Chondrocyte (in vitro differentiated cells): ENCODE measurements at regions not wholly inside any gene's neighbourhood (a gene's known extent, or its start where the extent isn't known, plus 50 kb on each side); places are given as distances from the start of the nearest gene placed in this dataset.

Source experiments
- DNase-seq: peaks from one replicate; pipeline ENCODE4 v3.0.0; 2021; ENCODE audit warnings: mixed read lengths, low spot score
- H3K27ac Mint-ChIP-seq: one replicate; pipeline ENCODE4 v1.8.0; 2021; ENCODE audit warnings: mild to moderate bottlenecking, moderate library complexity, mixed read lengths; ENCODE audit not compliant: unreplicated experiment
- H3K27me3 Mint-ChIP-seq: 2 replicates; pipeline ENCODE4 v1.8.0; 2021; ENCODE audit warnings: low read depth, mixed read lengths
- H3K36me3 Mint-ChIP-seq: 2 replicates; pipeline ENCODE4 v1.8.0; 2021; ENCODE audit warnings: low read depth, mixed read lengths
- H3K4me1 Mint-ChIP-seq: 2 replicates; pipeline ENCODE4 v1.8.0; 2021; ENCODE audit warnings: low read depth, mild to moderate bottlenecking, mixed read lengths
- H3K4me3 Mint-ChIP-seq: one replicate; pipeline ENCODE4 v1.8.0; 2021; ENCODE audit warnings: mild to moderate bottlenecking, moderate library complexity, mixed read lengths; ENCODE audit not compliant: unreplicated experiment
- H3K9me3 Mint-ChIP-seq: 2 replicates; pipeline ENCODE4 v1.8.0; 2021; ENCODE audit warnings: low read depth, mixed read lengths
- TF ChIP-seq, protein P1 (sequence below): fragments of 200-600 bp; sonication (generic); IDR thresholded peaks from 2 replicates; pipeline ENCODE4 v1.5.0; 2021; ENCODE audit warnings: antibody characterized with exemption, mild to moderate bottlenecking, moderate library complexity

- Mint-ChIP-seq H3K4me1 (peaks cover 18% of the 10 kb centered on the region), H3K4me3 (no peak overlapping the region), H3K36me3 (peaks cover 2% of the 10 kb centered on the region), H3K9me3 (no peaks in the 10 kb centered on the region), H3K27ac (no peak overlapping the region), H3K27me3 (peaks cover 2% of the 10 kb centered on the region)
- TF ChIP-seq, protein P1, sequence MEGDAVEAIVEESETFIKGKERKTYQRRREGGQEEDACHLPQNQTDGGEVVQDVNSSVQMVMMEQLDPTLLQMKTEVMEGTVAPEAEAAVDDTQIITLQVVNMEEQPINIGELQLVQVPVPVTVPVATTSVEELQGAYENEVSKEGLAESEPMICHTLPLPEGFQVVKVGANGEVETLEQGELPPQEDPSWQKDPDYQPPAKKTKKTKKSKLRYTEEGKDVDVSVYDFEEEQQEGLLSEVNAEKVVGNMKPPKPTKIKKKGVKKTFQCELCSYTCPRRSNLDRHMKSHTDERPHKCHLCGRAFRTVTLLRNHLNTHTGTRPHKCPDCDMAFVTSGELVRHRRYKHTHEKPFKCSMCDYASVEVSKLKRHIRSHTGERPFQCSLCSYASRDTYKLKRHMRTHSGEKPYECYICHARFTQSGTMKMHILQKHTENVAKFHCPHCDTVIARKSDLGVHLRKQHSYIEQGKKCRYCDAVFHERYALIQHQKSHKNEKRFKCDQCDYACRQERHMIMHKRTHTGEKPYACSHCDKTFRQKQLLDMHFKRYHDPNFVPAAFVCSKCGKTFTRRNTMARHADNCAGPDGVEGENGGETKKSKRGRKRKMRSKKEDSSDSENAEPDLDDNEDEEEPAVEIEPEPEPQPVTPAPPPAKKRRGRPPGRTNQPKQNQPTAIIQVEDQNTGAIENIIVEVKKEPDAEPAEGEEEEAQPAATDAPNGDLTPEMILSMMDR: no peak
- no peak for DNase-seq
Measured at GRCh38 chr1:223011505-223011856, 131.6 kb downstream of the TLR5 start.

- TF ChIP-seq, protein P1: no peak
- Mint-ChIP-seq H3K4me3 (no peak overlapping the region), H3K4me1 (peaks cover 17% of the 10 kb centered on the region), H3K27me3 (peaks cover 2% of the 10 kb centered on the region), H3K9me3 (no peaks in the 10 kb centered on the region), H3K36me3 (peaks cover 1% of the 10 kb centered on the region), H3K27ac (no peak overlapping the region)
- DNase-seq: no peak
Measured at GRCh38 chr1:223012176-223012788, 130.8 kb downstream of the TLR5 start.

DNA sequence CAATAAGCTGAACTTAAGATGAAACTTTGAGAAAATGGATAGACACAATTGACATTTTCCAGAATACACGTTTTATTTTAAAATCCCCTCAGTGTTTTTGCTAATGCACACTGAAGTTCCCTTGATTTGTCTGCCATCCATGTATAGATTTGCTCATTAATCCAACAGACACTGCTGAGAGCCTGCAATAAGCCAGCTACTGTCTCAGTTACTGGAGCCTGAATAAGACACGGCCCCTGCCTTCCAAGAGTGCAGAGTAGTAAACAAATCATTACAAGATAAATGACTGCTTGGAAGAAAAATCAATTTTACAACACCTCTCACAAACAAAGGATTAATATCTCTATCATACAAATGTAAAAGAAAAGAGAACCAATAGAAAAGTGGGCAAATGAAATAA is 130.1 kb downstream of the TLR5 start:
- no peaks in the 10 kb centered on the region for H3K9me3 Mint-ChIP-seq
- peaks cover 2% of the 10 kb centered on the region for H3K27me3 Mint-ChIP-seq
- no peaks in the 10 kb centered on the region for H3K36me3 Mint-ChIP-seq
- no peak overlapping the region for H3K4me3 Mint-ChIP-seq
- TF ChIP-seq, protein P1: no peak
- H3K27ac Mint-ChIP-seq: no peak overlapping the region
- H3K4me1 Mint-ChIP-seq: peaks cover 15% of the 10 kb centered on the region
- DNase-seq: no peak

- Mint-ChIP-seq H3K36me3 (no peaks in the 10 kb centered on the region), H3K27ac (no peak overlapping the region), H3K9me3 (no peaks in the 10 kb centered on the region), H3K27me3 (peaks cover 2% of the 10 kb centered on the region), H3K4me3 (no peak overlapping the region), H3K4me1 (peaks cover 15% of the 10 kb centered on the region)
- TF ChIP-seq, protein P1: no peak
- DNase-seq: no peak
Measured at GRCh38 chr1:223014142-223014873, 128.7 kb downstream of the TLR5 start.

GRCh38 chr1:223016381-223016780 is 126.7 kb downstream of the TLR5 start:
- no peak for DNase-seq
- Mint-ChIP-seq H3K4me1 (peaks cover 1% of the 10 kb centered on the region), H3K36me3 (no peaks in the 10 kb centered on the region), H3K9me3 (no peaks in the 10 kb centered on the region), H3K27ac (no peak overlapping the region), H3K4me3 (no peak overlapping the region), H3K27me3 (peaks cover 2% of the 10 kb centered on the region)
- TF ChIP-seq, protein P1: no peak
